H9 (cell line): ENCODE measurements at regions not wholly inside any gene's neighbourhood (a gene's known extent, or its start where the extent isn't known, plus 50 kb on each side); places are given as distances from the start of the nearest gene placed in this dataset.

Source experiments
- DNase-seq: peaks from one replicate; pipeline ENCODE4 v3.0.0-alpha.2; 2017
- H2AFZ ChIP-seq: one replicate; pipeline ENCODE4 v1.6.1; 2013; ENCODE audit warnings: mild to moderate bottlenecking, low read length, control low read depth, moderate library complexity
- H2AK5ac ChIP-seq: 2 replicates; pipeline ENCODE4 v1.6.1; 2013; ENCODE audit warnings: low read length, control low read depth, mixed read lengths; ENCODE audit not compliant: insufficient read length
- H2BK120ac ChIP-seq: one replicate; pipeline ENCODE4 v1.6.1; 2013; ENCODE audit warnings: low read depth, mild to moderate bottlenecking, low read length, control low read depth, inconsistent platforms; ENCODE audit not compliant: poor library complexity, severe bottlenecking
- H2BK12ac ChIP-seq: 2 replicates; pipeline ENCODE4 v1.6.1; 2013; ENCODE audit warnings: low read length, control low read depth, mixed read lengths, low read depth; ENCODE audit not compliant: insufficient read length
- H2BK15ac ChIP-seq: 2 replicates; pipeline ENCODE4 v1.6.1; 2013; ENCODE audit warnings: low read depth, low read length, control low read depth
- H2BK20ac ChIP-seq: one replicate; pipeline ENCODE4 v1.6.1; 2013; ENCODE audit warnings: low read depth, mild to moderate bottlenecking, low read length, control low read depth, inconsistent platforms; ENCODE audit not compliant: poor library complexity, severe bottlenecking
- H2BK5ac ChIP-seq: 2 replicates; pipeline ENCODE4 v1.6.1; 2013; ENCODE audit warnings: low read length, control low read depth, mixed read lengths; ENCODE audit not compliant: insufficient read length
- H3K14ac ChIP-seq: 2 replicates; pipeline ENCODE4 v1.6.1; 2013; ENCODE audit warnings: low read length, control low read depth; ENCODE audit not compliant: insufficient read depth
- H3K18ac ChIP-seq: 2 replicates; pipeline ENCODE4 v1.6.1; 2013; ENCODE audit warnings: low read depth, mild to moderate bottlenecking, mixed read lengths, low read length, control low read depth; ENCODE audit not compliant: insufficient read length
- H3K23ac ChIP-seq: 2 replicates; pipeline ENCODE4 v1.6.1; 2013; ENCODE audit warnings: low read length, control low read depth, mixed read lengths, low read depth; ENCODE audit not compliant: insufficient read length
- H3K23me2 ChIP-seq: 2 replicates; pipeline ENCODE4 v1.6.1; 2013; ENCODE audit warnings: low read depth, mild to moderate bottlenecking, mixed read lengths, low read length, control low read depth; ENCODE audit not compliant: insufficient read length, poor library complexity, severe bottlenecking
- H3K27ac ChIP-seq: 2 replicates; pipeline ENCODE4 v1.5.1; 2013; ENCODE audit warnings: low read length, control low read depth, mixed read lengths, low read depth; ENCODE audit not compliant: insufficient read length
- H3K27me3 ChIP-seq: 2 replicates; pipeline ENCODE4 v1.6.1; 2013; ENCODE audit warnings: low read length, control low read depth, inconsistent platforms; ENCODE audit not compliant: insufficient read depth
- H3K4ac ChIP-seq: 2 replicates; pipeline ENCODE4 v1.6.1; 2013; ENCODE audit warnings: low read depth, mild to moderate bottlenecking, control low read depth, inconsistent platforms, low read length, moderate library complexity
- H3K4me1 ChIP-seq: 2 replicates; pipeline ENCODE4 v1.6.1; 2013; ENCODE audit warnings: low read length, control low read depth, inconsistent platforms; ENCODE audit not compliant: insufficient read depth
- H3K4me2 ChIP-seq: 2 replicates; pipeline ENCODE4 v1.6.1; 2013; ENCODE audit warnings: low read length, control low read depth, mixed read lengths; ENCODE audit not compliant: insufficient read length, insufficient read depth
- H3K56ac ChIP-seq: 2 replicates; pipeline ENCODE4 v1.6.1; 2013; ENCODE audit warnings: low read depth, mild to moderate bottlenecking, mixed read lengths, low read length, control low read depth; ENCODE audit not compliant: insufficient read length
- H3K79me1 ChIP-seq: 2 replicates; pipeline ENCODE4 v1.6.1; 2013; ENCODE audit warnings: low read depth, mild to moderate bottlenecking, moderate library complexity, low read length, control low read depth, inconsistent platforms; ENCODE audit not compliant: insufficient read depth, poor library complexity, severe bottlenecking
- H3K79me2 ChIP-seq: 2 replicates; pipeline ENCODE4 v1.6.1; 2013; ENCODE audit warnings: low read length, control low read depth, inconsistent platforms; ENCODE audit not compliant: insufficient read depth
- H3K9ac ChIP-seq: 2 replicates; pipeline ENCODE4 v1.6.1; 2013; ENCODE audit warnings: low read length, control low read depth, mixed read lengths; ENCODE audit not compliant: insufficient read length; ENCODE audit errors: extremely low read depth
- H3K9me3 ChIP-seq: one replicate; pipeline ENCODE4 v1.6.1; 2013; ENCODE audit warnings: low read depth, low read length, inconsistent platforms; ENCODE audit not compliant: control insufficient read depth
- H3T11ph ChIP-seq: one replicate; pipeline ENCODE4 v1.6.1; 2013; ENCODE audit warnings: mild to moderate bottlenecking, low read length, control low read depth, inconsistent platforms
- H4K20me1 ChIP-seq: one replicate; pipeline ENCODE4 v1.6.1; 2013; ENCODE audit not compliant: control insufficient read depth, insufficient read length, insufficient read depth
- H4K5ac ChIP-seq: 2 replicates; pipeline ENCODE4 v1.6.1; 2013; ENCODE audit warnings: low read depth, mild to moderate bottlenecking, mixed read lengths, low read length, control low read depth; ENCODE audit not compliant: insufficient read length
- H4K8ac ChIP-seq: replicated peaks from 2 replicates; pipeline ENCODE4 v1.6.1; 2013; ENCODE audit warnings: low read length, control low read depth, mixed read lengths, low read depth; ENCODE audit not compliant: insufficient read length
- H4K91ac ChIP-seq: 2 replicates; pipeline ENCODE4 v1.6.1; 2013; ENCODE audit warnings: low read depth, mild to moderate bottlenecking, moderate library complexity, mixed read lengths, low read length, control low read depth; ENCODE audit not compliant: insufficient read length
- H3K27ac Mint-ChIP-seq, 3 experiments: 2 replicates in 2 of 3; 3 replicates in 1 of 3; pipeline ENCODE4 v1.8.0; 2020 to 2021; ENCODE audit warnings: mixed read lengths in 3 of 3, mild to moderate bottlenecking in 1 of 3, moderate library complexity in 1 of 3
- H3K27me3 Mint-ChIP-seq: 2 replicates; pipeline ENCODE4 v1.8.0; 2021; ENCODE audit warnings: low read depth, mild to moderate bottlenecking, moderate library complexity, mixed read lengths
- H3K36me3 Mint-ChIP-seq, 3 experiments: 2 replicates in 2 of 3; 3 replicates in 1 of 3; pipeline ENCODE4 v1.8.0; 2020 to 2021; ENCODE audit warnings: low read depth in 3 of 3, mixed read lengths in 3 of 3; ENCODE audit not compliant: insufficient read depth in 1 of 3
- H3K4me1 Mint-ChIP-seq, 2 experiments: 2 replicates each; pipeline ENCODE4 v1.8.0; 2020; ENCODE audit warnings: mixed read lengths in 2 of 2
- H3K4me3 Mint-ChIP-seq, 2 experiments: 2 replicates in 1 of 2; 3 replicates in 1 of 2; pipeline ENCODE4 v1.8.0; 2020 to 2021; ENCODE audit warnings: mild to moderate bottlenecking in 2 of 2, mixed read lengths in 2 of 2, moderate library complexity in 1 of 2
- H3K9me3 Mint-ChIP-seq, 2 experiments: 2 replicates in 1 of 2; 3 replicates in 1 of 2; pipeline ENCODE4 v1.8.0; 2020; ENCODE audit warnings: mild to moderate bottlenecking in 2 of 2, mixed read lengths in 2 of 2, moderate library complexity in 1 of 2
- CTCF ChIP-seq: fragments of 200-600 bp; sonication (generic); conservative IDR thresholded peaks from 3 replicates; pipeline ENCODE4 v1.8.0; 2021; ENCODE audit warnings: antibody characterized with exemption, mild to moderate bottlenecking
- WGBS: extraction: QIAGEN DNeasy Blood & Tissue Kit; methylation state at CpG from one replicate; pipeline ENCODE4 v1.1.7; 2013; ENCODE audit warnings: missing lambda C conversion rate, low lambda C conversion rate, mixed read lengths; ENCODE audit not compliant: insufficient read length; ENCODE audit errors: extremely low coverage; 5-methylcytosine and 5-hydroxymethylcytosine counted together

GRCh38 chr1:212205843-212206242 is 79.4 kb upstream of the PPP2R5A start:
- H3K14ac ChIP-seq, result no peak overlapping the region
- no peaks in the 10 kb centered on the region for H3K27me3 ChIP-seq
- H4K91ac ChIP-seq, result no peak overlapping the region
- no peak overlapping the region for H3K23ac ChIP-seq
- H3K79me1 ChIP-seq, result no peaks in the 10 kb centered on the region
- no peaks in the 10 kb centered on the region for H3K79me2 ChIP-seq
- H2BK120ac ChIP-seq, result no peak overlapping the region
- Mint-ChIP-seq H3K36me3 (no peaks in the 10 kb centered on the region), H3K27ac (no peak overlapping the region; a peak in 1 of 7 replicates), H3K9me3 (no peaks in the 10 kb centered on the region), H3K27me3 (no peaks in the 10 kb centered on the region), H3K4me1 (peaks cover 19 to 24% of the 10 kb centered on the region in 2 experiments), H3K4me3 (no peak overlapping the region)
- no peak overlapping the region for H2BK15ac ChIP-seq
- H2BK12ac ChIP-seq, result no peak overlapping the region
- no peak overlapping the region for H2BK5ac ChIP-seq
- no peak overlapping the region for H2BK20ac ChIP-seq
- H3K9me3 ChIP-seq, result no peaks in the 10 kb centered on the region
- no peak overlapping the region for H2AK5ac ChIP-seq
- H4K5ac ChIP-seq, result no peak overlapping the region
- H3K4me1 ChIP-seq, result no peaks in the 10 kb centered on the region
- no peak overlapping the region for H3K4me2 ChIP-seq
- H3K18ac ChIP-seq, result no peak overlapping the region
- H3K4ac ChIP-seq, result no peak overlapping the region
- H3K56ac ChIP-seq, result no peak overlapping the region
- no CpG with 5 or more reads among the region's 5 CpGs for WGBS
- H4K20me1 ChIP-seq, result no peaks in the 10 kb centered on the region
- H3K23me2 ChIP-seq, result no peaks in the 10 kb centered on the region
- no peak for TF ChIP-seq CTCF
- DNase-seq, result no peak
- no peak overlapping the region for H2AFZ ChIP-seq
- no peak overlapping the region for H3T11ph ChIP-seq
- no peak overlapping the region for H3K27ac ChIP-seq
- no peak overlapping the region for H4K8ac ChIP-seq
- H3K9ac ChIP-seq, result no peak overlapping the region
